IMR-90 (cell line): ENCODE measurements at regions not wholly inside any gene's neighbourhood (a gene's known extent, or its start where the extent isn't known, plus 50 kb on each side); places are given as distances from the start of the nearest gene placed in this dataset.

Source experiments
- ATAC-seq: fragments of 200-7000 bp; cut with Tn5 transposase; 2 replicates; pipeline ENCODE4 v1.9.1; 2020; ENCODE audit warnings: low read depth, mild to moderate bottlenecking, moderate library complexity
- BruUV-seq: library from RNA; stranded (reverse); fragments of 400-500 nt; replicated peaks from 2 replicates; lab custom pipeline; 2021; lab: Mats Ljungman, UMichigan
- CTCF ChIA-PET: fragments of 300-600 bp; formaldehyde crosslinking; extraction: SDS; loops from one replicate; lab custom pipeline; 2021; ENCODE audit warnings: antibody characterized with exemption; lab: Yijun Ruan, JAX
- POLR2A ChIA-PET: fragments of 300-600 bp; sonication (Branson Sonifier 250); formaldehyde crosslinking; loops from one replicate; lab custom pipeline; 2022; ENCODE audit warnings: antibody characterized with exemption; ENCODE audit not compliant: unreplicated experiment; lab: Charles Lee
- DNase-seq: peaks from one replicate; pipeline ENCODE4 v3.0.0; 2013
- H2AFZ ChIP-seq: replicated peaks from 2 replicates; pipeline ENCODE3; 2013; ENCODE audit warnings: low read length, mild to moderate bottlenecking; ENCODE audit not compliant: poor library complexity
- H2AK5ac ChIP-seq: 2 replicates; pipeline ENCODE4 v1.6.1; 2013; ENCODE audit warnings: low read depth, low read length, inconsistent platforms
- H2AK9ac ChIP-seq: replicated peaks from 2 replicates; pipeline ENCODE3; 2013; ENCODE audit warnings: mild to moderate bottlenecking, low read depth, low read length, moderate library complexity; ENCODE audit not compliant: poor library complexity
- H2BK120ac ChIP-seq: 2 replicates; pipeline ENCODE4 v1.6.1; 2013; ENCODE audit warnings: low read depth, low read length, inconsistent platforms
- H2BK15ac ChIP-seq: 3 replicates; pipeline ENCODE4 v1.6.1; 2013; ENCODE audit warnings: low read depth, low read length, inconsistent platforms
- H2BK20ac ChIP-seq: 2 replicates; pipeline ENCODE4 v1.6.1; 2013; ENCODE audit warnings: low read depth, mild to moderate bottlenecking, inconsistent platforms, low read length, moderate library complexity
- H2BK5ac ChIP-seq: 2 replicates; pipeline ENCODE4 v1.6.1; 2013; ENCODE audit warnings: mild to moderate bottlenecking, low read depth, low read length, inconsistent platforms; ENCODE audit not compliant: poor library complexity, severe bottlenecking
- H3K14ac ChIP-seq: replicated peaks from 2 replicates; pipeline ENCODE4 v1.6.1; 2013; ENCODE audit warnings: low read depth, low read length, inconsistent platforms
- H3K18ac ChIP-seq: 2 replicates; pipeline ENCODE4 v1.6.1; 2013; ENCODE audit warnings: low read depth, low read length, control low read depth
- H3K23ac ChIP-seq: 2 replicates; pipeline ENCODE4 v1.6.1; 2013; ENCODE audit warnings: low read depth, low read length, inconsistent platforms
- H3K27ac ChIP-seq: 2 replicates; pipeline ENCODE4 v1.5.1; 2013; ENCODE audit warnings: mild to moderate bottlenecking, control low read depth, low read length; ENCODE audit not compliant: insufficient read depth
- H3K27me3 ChIP-seq: 2 replicates; pipeline ENCODE4 v1.6.1; 2013; ENCODE audit warnings: low read length; ENCODE audit not compliant: control insufficient read depth, insufficient read depth
- H3K36me3 ChIP-seq: 2 replicates; pipeline ENCODE4 v1.6.1; 2013; ENCODE audit warnings: low read length, mixed read lengths; ENCODE audit not compliant: control insufficient read depth, insufficient read depth
- H3K4ac ChIP-seq: 2 replicates; pipeline ENCODE4 v1.6.1; 2013; ENCODE audit warnings: low read depth, low read length, inconsistent platforms
- H3K4me1 ChIP-seq: 2 replicates; pipeline ENCODE4 v1.6.1; 2013; ENCODE audit warnings: low read length, mixed read lengths; ENCODE audit not compliant: control insufficient read depth, insufficient read depth
- H3K4me2 ChIP-seq: 2 replicates; pipeline ENCODE4 v1.6.1; 2013; ENCODE audit warnings: low read depth, mild to moderate bottlenecking, control low read depth, low read length, moderate library complexity
- H3K4me3 ChIP-seq: 2 replicates; pipeline ENCODE4 v1.5.1; 2013; ENCODE audit warnings: low read depth, mild to moderate bottlenecking, control low read depth, low read length, moderate library complexity; ENCODE audit not compliant: insufficient read depth
- H3K56ac ChIP-seq: 2 replicates; pipeline ENCODE4 v1.6.1; 2013; ENCODE audit warnings: low read length, inconsistent platforms; ENCODE audit not compliant: insufficient read depth; ENCODE audit errors: extremely low read depth
- H3K79me1 ChIP-seq, 2 experiments: 2 replicates each; pipeline ENCODE4 v1.6.1; 2013; ENCODE audit warnings: low read length in 2 of 2, inconsistent platforms in 1 of 2, low read depth in 1 of 2
- H3K9ac ChIP-seq: 2 replicates; pipeline ENCODE4 v1.6.1; 2013; ENCODE audit warnings: low read depth, low read length, control low read depth
- H3K9me1 ChIP-seq: 2 replicates; pipeline ENCODE4 v1.6.1; 2013; ENCODE audit warnings: low read length, inconsistent platforms; ENCODE audit not compliant: insufficient read depth
- H3K9me3 ChIP-seq: 2 replicates; pipeline ENCODE4 v1.6.1; 2013; ENCODE audit warnings: low read length; ENCODE audit not compliant: control insufficient read depth, insufficient read depth
- H4K20me1 ChIP-seq: 2 replicates; pipeline ENCODE4 v1.6.1; 2013; ENCODE audit warnings: low read length, inconsistent platforms; ENCODE audit not compliant: insufficient read depth
- H4K5ac ChIP-seq: 2 replicates; pipeline ENCODE4 v1.6.1; 2013; ENCODE audit warnings: mild to moderate bottlenecking, low read depth, low read length, control low read depth
- H4K8ac ChIP-seq, 2 experiments: 2 replicates each; pipeline ENCODE4 v1.6.1; 2013; ENCODE audit warnings: low read depth in 2 of 2, low read length in 2 of 2, control low read depth in 1 of 2, inconsistent platforms in 1 of 2
- H4K91ac ChIP-seq: 2 replicates; pipeline ENCODE4 v1.6.1; 2013; ENCODE audit warnings: low read depth, low read length, inconsistent platforms; ENCODE audit not compliant: insufficient read depth
- ELK1 ChIP-seq: fragments of 150-350 bp; IDR thresholded peaks from 2 replicates; pipeline ENCODE4 v1.6.1; 2016; ENCODE audit warnings: low read depth, mild to moderate bottlenecking, low read length, moderate library complexity, borderline replicate concordance
- FOS ChIP-seq: fragments of 150-350 bp; IDR thresholded peaks from 2 replicates; pipeline ENCODE4 v1.6.1; 2016; ENCODE audit warnings: low read depth, low read length
- MAFK ChIP-seq: IDR thresholded peaks from 2 replicates; pipeline ENCODE4 v1.6.1; 2012; ENCODE audit warnings: low read depth, low read length, improper control_type of control experiment
- MAZ ChIP-seq: IDR thresholded peaks from 2 replicates; pipeline ENCODE4 v1.6.1; 2012; ENCODE audit warnings: low read depth, mild to moderate bottlenecking, low read length, improper control_type of control experiment, moderate library complexity, borderline replicate concordance
- POLR2A ChIP-seq: IDR thresholded peaks from 2 replicates; pipeline ENCODE4 v1.6.1; 2012; ENCODE audit warnings: mild to moderate bottlenecking, low read depth, low read length
- RCOR1 ChIP-seq: IDR thresholded peaks from 2 replicates; pipeline ENCODE4 v1.6.1; 2012; ENCODE audit warnings: mild to moderate bottlenecking, low read length, improper control_type of control experiment; ENCODE audit not compliant: insufficient replicate concordance
- WGBS, 2 experiments: methylation state at CpG; one replicate each; pipeline versions ENCODE4 v1.1.5 to v1.1.7; 2013; ENCODE audit warnings: missing lambda C conversion rate in 2 of 2; ENCODE audit not compliant: insufficient read length in 1 of 2; ENCODE audit errors: extremely low coverage in 2 of 2; 5-methylcytosine and 5-hydroxymethylcytosine counted together
- dilution Hi-C: fragments of 300-500 bp; cut with HindIII; formaldehyde crosslinking; loops from one replicate; pipeline ENCODE4 v1.14.3; 2018; ENCODE audit warnings: low sequenced_read_pairs; ENCODE audit not compliant: unreplicated experiment
- in situ Hi-C: fragments of 300-500 bp; cut with MboI; formaldehyde crosslinking; loops from 3 replicates; pipeline ENCODE4 v1.14.3; 2019; ENCODE audit warnings: low sequenced_read_pairs, inconsistent platforms, mixed read lengths
- intact Hi-C: fragments of 100-400 bp; cut with micrococcal nuclease; formaldehyde crosslinking; loops from 2 replicates; pipeline ENCODE4 v1.10.0; 2022
- TF ChIP-seq, protein P1 (sequence below): conservative IDR thresholded peaks from 2 replicates; pipeline ENCODE4 v1.5.1; 2012; ENCODE audit warnings: mild to moderate bottlenecking, low read depth, low read length, improper control_type of control experiment

DNA sequence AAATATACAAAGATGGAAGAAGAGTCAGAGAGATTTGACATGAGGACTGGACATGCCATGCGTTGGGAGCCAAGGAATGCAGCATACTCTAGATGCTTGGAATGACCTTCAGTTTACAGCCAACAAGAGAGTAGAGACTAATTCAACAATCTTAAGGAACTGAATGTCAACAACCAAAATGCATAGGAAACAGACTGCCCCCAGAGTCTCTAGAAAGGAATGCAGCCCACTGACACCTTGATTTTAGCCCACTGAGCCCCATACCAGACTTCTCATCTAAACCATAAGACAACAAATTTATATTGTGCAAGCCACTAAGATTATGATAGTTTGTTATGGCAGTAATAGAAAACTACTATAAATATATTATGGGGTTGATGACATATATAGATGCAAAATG, 611.2 kb downstream of the RPS29 start:
- Histone ChIP-seq H3K9me1 (no peaks in the 10 kb centered on the region), H3K4me1 (no peaks in the 10 kb centered on the region), H2AFZ (no peak overlapping the region), H2BK5ac (no peak overlapping the region), H2BK120ac (no peak overlapping the region), H3K4me3 (no peak overlapping the region), H4K5ac (no peak overlapping the region), H3K27me3 (no peaks in the 10 kb centered on the region), H4K20me1 (no peaks in the 10 kb centered on the region), H3K27ac (no peak overlapping the region), H2AK9ac (no peak overlapping the region), H3K23ac (no peak overlapping the region), H3K4me2 (no peak overlapping the region), H3K36me3 (no peaks in the 10 kb centered on the region), H3K18ac (no peak overlapping the region), H2BK20ac (no peak overlapping the region), H3K56ac (no peak overlapping the region), H4K8ac (no peak overlapping the region), H3K4ac (no peak overlapping the region), H4K91ac (no peak overlapping the region), H3K14ac (no peak overlapping the region), H3K9me3 (no peaks in the 10 kb centered on the region), H2BK15ac (no peak overlapping the region), H3K9ac (no peak overlapping the region), H3K79me1 (no peaks in the 10 kb centered on the region), H2AK5ac (no peak overlapping the region)
- ATAC-seq (no peak), DNase-seq (no peak)
- no TSS peak for BruUV-seq
- in situ Hi-C loops = no loop called here
- intact Hi-C loops = no loop called here
- TF ChIP-seq, protein P1, sequence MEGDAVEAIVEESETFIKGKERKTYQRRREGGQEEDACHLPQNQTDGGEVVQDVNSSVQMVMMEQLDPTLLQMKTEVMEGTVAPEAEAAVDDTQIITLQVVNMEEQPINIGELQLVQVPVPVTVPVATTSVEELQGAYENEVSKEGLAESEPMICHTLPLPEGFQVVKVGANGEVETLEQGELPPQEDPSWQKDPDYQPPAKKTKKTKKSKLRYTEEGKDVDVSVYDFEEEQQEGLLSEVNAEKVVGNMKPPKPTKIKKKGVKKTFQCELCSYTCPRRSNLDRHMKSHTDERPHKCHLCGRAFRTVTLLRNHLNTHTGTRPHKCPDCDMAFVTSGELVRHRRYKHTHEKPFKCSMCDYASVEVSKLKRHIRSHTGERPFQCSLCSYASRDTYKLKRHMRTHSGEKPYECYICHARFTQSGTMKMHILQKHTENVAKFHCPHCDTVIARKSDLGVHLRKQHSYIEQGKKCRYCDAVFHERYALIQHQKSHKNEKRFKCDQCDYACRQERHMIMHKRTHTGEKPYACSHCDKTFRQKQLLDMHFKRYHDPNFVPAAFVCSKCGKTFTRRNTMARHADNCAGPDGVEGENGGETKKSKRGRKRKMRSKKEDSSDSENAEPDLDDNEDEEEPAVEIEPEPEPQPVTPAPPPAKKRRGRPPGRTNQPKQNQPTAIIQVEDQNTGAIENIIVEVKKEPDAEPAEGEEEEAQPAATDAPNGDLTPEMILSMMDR = no peak
- TF ChIP-seq MAZ (no peak), POLR2A (no peak), FOS (no peak), MAFK (no peak), ELK1 (no peak), RCOR1 (no peak)
- CTCF ChIA-PET = no interaction called here
- dilution Hi-C loops = no loop called here
- POLR2A ChIA-PET = no interaction called here
- WGBS, 2 experiments = no CpG with 5 or more reads among the region's 1 CpG
